ENCODE measurements at regions not wholly inside any gene's neighbourhood (a gene's known extent, or its start where the extent isn't known, plus 50 kb on each side); places are given as distances from the start of the nearest gene placed in this dataset.

GRCh38 chr2:196453613-196454047 lies 185.9 kb upstream of the CCDC150 start:
- Histone ChIP-seq H2BK12ac (ENCODE audit: insufficient read length, low read depth, low read length) (no peak overlapping the region), H4K8ac (replicated peaks; ENCODE audit: insufficient read length, low read depth, low read length) (no peak overlapping the region), H2BK120ac (ENCODE audit: low read depth, low read length, poor library complexity, severe bottlenecking) (no peak overlapping the region), H3K23ac (ENCODE audit: insufficient read length, low read depth, low read length) (no peak overlapping the region), H3K9me3 (ENCODE audit: control insufficient read depth, low read depth, low read length) (no peaks in the 10 kb centered on the region), H2AFZ (ENCODE audit: low read length) (no peak overlapping the region), H2BK5ac (ENCODE audit: insufficient read length, low read length) (no peak overlapping the region), H3K9ac (ENCODE audit: extremely low read depth, insufficient read length, low read length) (no peak overlapping the region), H3K79me2 (ENCODE audit: insufficient read depth, low read length) (no peaks in the 10 kb centered on the region), H3K79me1 (ENCODE audit: insufficient read depth, low read depth, low read length, poor library complexity, severe bottlenecking) (no peaks in the 10 kb centered on the region), H2BK20ac (ENCODE audit: low read depth, low read length, poor library complexity, severe bottlenecking) (no peak overlapping the region), H3K56ac (ENCODE audit: insufficient read length, low read depth, low read length) (no peak overlapping the region), H3K23me2 (ENCODE audit: insufficient read length, low read depth, low read length, poor library complexity, severe bottlenecking) (no peaks in the 10 kb centered on the region), H3K4ac (ENCODE audit: low read depth, low read length) (no peak overlapping the region), H4K5ac (ENCODE audit: insufficient read length, low read depth, low read length) (no peak overlapping the region), H2BK15ac (ENCODE audit: low read depth, low read length) (no peak overlapping the region), H3T11ph (ENCODE audit: low read length) (no peak overlapping the region), H4K91ac (ENCODE audit: insufficient read length, low read depth, low read length) (no peak overlapping the region), H3K14ac (ENCODE audit: insufficient read depth, low read length) (no peak overlapping the region), H3K4me1 (ENCODE audit: insufficient read depth, low read length) (no peaks in the 10 kb centered on the region), H3K18ac (ENCODE audit: insufficient read length, low read depth, low read length) (no peak overlapping the region), H3K4me2 (ENCODE audit: insufficient read depth, insufficient read length, low read length) (no peak overlapping the region), H2AK5ac (ENCODE audit: insufficient read length, low read length) (no peak overlapping the region), H3K27ac (ENCODE audit: insufficient read length, low read depth, low read length) (no peak overlapping the region), H4K20me1 (ENCODE audit: control insufficient read depth, insufficient read depth, insufficient read length) (no peaks in the 10 kb centered on the region), H3K27me3 (ENCODE audit: insufficient read depth, low read length) (no peaks in the 10 kb centered on the region)
- WGBS (ENCODE audit: extremely low coverage, insufficient read length, low lambda C conversion rate), result no CpG with 5 or more reads among the region's 4 CpGs
- H3K4me1 Mint-ChIP-seq, result peaks cover 7 to 8% of the 10 kb centered on the region in 2 experiments
- peak; percentile 36 for DNase-seq
- H3K36me3 Mint-ChIP-seq (ENCODE audit: insufficient read depth in 1 of 3, low read depth in 3 of 3), result no peaks in the 10 kb centered on the region
- no peaks in the 10 kb centered on the region for H3K27me3 Mint-ChIP-seq (ENCODE audit: low read depth)
- H3K4me3 Mint-ChIP-seq, result no peak overlapping the region
- H3K27ac Mint-ChIP-seq, result no peak overlapping the region
- peak; percentile 77 for TF ChIP-seq CTCF (conservative IDR thresholded peaks at IDR 0.05)
- no peaks in the 10 kb centered on the region for H3K9me3 Mint-ChIP-seq

Data from H9 (cell line).